Neuron (in vitro differentiated cells): ENCODE measurements at regions not wholly inside any gene's neighbourhood (a gene's known extent, or its start where the extent isn't known, plus 50 kb on each side); places are given as distances from the start of the nearest gene placed in this dataset.

ENCODE experiments used
- H2AFZ ChIP-seq: one replicate; pipeline ENCODE4 v1.6.1; 2013; ENCODE audit warnings: low read depth, mild to moderate bottlenecking, inconsistent platforms, low read length, moderate library complexity
- H3K27me3 ChIP-seq: one replicate; pipeline ENCODE4 v1.6.1; 2013; ENCODE audit warnings: low read length; ENCODE audit not compliant: insufficient read depth
- H3K36me3 ChIP-seq: one replicate; pipeline ENCODE4 v1.6.1; 2013; ENCODE audit warnings: low read length; ENCODE audit not compliant: insufficient read depth
- H3K4me1 ChIP-seq: one replicate; pipeline ENCODE4 v1.6.1; 2013; ENCODE audit warnings: low read length; ENCODE audit not compliant: insufficient read depth
- H3K4me3 ChIP-seq: 2 replicates; pipeline ENCODE4 v1.5.1; 2013; ENCODE audit warnings: mild to moderate bottlenecking, low read length, moderate library complexity
- H3K9me3 ChIP-seq: one replicate; pipeline ENCODE4 v1.6.1; 2013; ENCODE audit warnings: low read length

DNA sequence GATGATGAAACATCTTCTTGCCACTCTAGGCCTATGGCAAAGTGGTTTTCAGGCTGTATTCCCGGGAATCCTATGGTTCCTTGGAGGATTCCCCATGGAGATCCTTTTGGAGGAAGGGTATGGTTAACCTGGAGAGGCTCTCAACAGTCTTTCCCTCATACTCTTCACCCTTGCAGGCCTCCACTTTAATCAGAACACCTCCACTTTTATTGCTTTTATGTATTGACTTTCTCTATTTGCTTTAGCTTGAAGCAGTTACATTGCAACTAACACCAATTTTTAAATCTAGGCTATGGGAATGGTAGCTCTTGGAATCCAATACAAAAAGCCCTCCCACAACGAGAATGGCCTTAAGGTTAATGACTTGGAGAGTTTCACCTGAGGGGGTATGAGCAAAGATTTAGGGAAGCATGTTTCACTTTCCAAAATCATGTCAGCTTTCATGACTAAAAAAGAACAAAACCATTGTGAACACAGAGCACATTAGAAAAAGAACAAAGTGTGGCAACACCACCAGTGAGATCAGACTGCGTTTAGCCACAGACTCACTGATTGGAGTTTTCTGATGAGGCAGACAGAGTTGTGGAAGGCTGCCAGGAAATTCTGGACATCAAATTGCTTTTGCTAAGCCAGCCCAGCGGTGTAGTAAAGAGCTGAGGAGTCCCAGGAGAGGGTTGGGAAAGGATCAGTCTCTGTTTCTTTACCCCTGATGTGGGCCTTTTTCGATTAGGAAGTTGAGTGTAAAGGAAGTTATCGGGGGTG, 130.4 kb upstream of the BMPER start:
- Histone ChIP-seq H3K36me3 (no peaks in the 10 kb centered on the region), H3K27me3 (no peaks in the 10 kb centered on the region), H3K4me3 (no peak overlapping the region), H3K9me3 (no peaks in the 10 kb centered on the region), H2AFZ (no peak overlapping the region), H3K4me1 (no peaks in the 10 kb centered on the region)

DNA sequence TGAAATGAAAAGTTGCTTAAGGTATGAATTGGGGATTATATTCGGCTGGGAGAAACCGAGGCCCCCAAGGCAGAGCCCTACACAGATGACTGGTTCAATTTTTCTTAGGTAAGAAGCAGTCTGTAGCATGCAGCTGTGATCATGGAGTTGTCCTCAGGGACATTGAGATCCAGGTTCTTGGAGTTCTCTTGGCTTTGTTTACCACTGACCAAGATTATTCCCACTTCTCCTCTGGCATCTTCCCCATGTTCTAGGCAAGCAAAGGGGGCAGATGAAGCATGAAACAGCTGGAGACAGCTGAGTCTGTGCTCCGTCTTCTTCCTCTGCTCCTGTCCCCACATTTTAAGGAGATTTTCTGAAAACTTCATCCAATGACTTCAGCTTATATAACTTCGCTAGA, 129.5 kb upstream of the BMPER start:
- Histone ChIP-seq H2AFZ (no peak overlapping the region), H3K4me1 (no peaks in the 10 kb centered on the region), H3K27me3 (no peaks in the 10 kb centered on the region), H3K4me3 (no peak overlapping the region), H3K9me3 (no peaks in the 10 kb centered on the region), H3K36me3 (no peaks in the 10 kb centered on the region)

DNA sequence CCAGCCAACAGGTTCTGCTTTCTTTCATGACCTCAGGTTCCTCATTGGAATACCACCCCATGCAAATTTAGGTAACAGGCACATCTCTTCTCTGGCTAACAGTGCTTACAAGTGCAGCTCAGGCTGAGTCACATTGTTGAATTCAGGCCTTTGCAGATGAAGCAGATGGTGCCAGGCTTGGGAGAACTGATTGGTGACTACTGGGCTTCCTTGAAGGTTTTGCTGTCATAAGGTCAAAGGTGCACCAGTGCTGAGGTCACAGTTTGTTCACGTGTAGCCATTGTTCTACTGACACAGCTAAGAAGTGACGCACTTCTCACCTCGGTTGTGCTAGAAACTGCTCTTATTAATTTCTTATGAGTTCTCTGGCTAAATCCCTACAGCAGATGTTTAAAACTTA, 128.6 kb upstream of the BMPER start:
- H3K9me3 ChIP-seq: no peaks in the 10 kb centered on the region
- H2AFZ ChIP-seq: no peak overlapping the region
- H3K4me3 ChIP-seq: no peak overlapping the region
- no peaks in the 10 kb centered on the region for H3K4me1 ChIP-seq
- H3K36me3 ChIP-seq: no peaks in the 10 kb centered on the region
- H3K27me3 ChIP-seq: no peaks in the 10 kb centered on the region

DNA sequence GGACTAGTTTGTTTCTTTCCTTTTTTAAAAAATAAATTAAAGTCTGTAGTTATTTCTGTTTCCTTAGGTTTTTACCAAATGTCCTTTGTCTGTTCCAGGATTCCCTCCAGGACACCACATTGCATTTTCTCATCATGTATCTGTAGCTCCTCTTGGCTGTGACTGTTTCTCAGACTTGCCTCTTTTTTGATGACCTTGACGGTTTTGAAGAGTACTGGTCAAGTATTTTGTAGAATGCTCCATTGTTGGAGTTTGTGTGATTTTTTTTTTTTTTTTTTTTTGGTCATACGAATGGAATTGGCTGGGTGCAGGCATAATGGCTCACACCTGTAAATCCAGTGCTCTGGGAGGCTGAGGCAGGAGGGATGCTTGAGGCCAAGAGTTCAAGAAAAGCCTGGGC, 127.1 kb upstream of the BMPER start:
- no peaks in the 10 kb centered on the region for H3K27me3 ChIP-seq
- H2AFZ ChIP-seq: no peak overlapping the region
- H3K4me3 ChIP-seq: no peak overlapping the region
- no peaks in the 10 kb centered on the region for H3K9me3 ChIP-seq
- H3K4me1 ChIP-seq: no peaks in the 10 kb centered on the region
- H3K36me3 ChIP-seq: no peaks in the 10 kb centered on the region

DNA sequence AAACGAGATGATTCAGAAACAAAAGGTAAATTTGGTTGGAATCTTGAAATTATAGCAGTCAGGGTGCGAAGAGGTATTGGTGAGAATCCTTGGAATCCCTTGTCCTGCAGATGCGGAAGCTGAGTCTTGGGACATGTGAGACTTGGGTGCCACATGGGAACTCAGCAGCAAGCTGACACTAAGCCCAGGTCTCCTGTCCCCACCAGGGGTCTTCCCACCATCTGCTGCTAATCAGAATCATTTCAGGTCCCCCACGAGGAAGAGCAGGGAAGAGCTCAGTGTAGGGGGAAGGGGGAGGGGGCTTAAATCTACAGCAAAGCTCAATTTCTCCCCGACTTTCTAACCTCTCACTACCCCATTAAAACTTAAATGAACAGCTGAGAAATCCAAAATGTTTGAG, 126.1 kb upstream of the BMPER start:
- Histone ChIP-seq H3K36me3 (no peaks in the 10 kb centered on the region), H2AFZ (no peak overlapping the region), H3K4me3 (no peak overlapping the region), H3K9me3 (no peaks in the 10 kb centered on the region), H3K4me1 (no peaks in the 10 kb centered on the region), H3K27me3 (no peaks in the 10 kb centered on the region)

DNA sequence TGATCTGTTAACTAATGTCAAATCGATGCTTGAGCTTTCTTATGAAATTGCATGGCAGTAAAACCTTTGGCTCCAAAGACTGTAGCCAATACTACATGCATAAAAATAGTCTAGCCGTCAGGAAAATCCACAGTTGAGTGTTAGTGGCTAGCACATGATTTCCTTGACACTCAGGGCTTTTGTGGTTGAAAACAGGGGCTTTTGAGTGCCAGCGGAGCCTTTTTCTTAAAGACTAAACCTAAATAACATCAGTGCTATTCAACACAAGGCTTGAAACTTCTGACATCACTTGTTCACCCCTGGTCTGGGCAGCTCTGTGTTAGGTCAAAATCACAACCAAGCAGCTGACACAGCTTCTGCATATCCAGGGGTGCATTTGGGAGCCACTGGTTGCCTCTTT, 124.2 kb upstream of the BMPER start:
- H2AFZ ChIP-seq: no peak overlapping the region
- H3K4me1 ChIP-seq: no peaks in the 10 kb centered on the region
- no peaks in the 10 kb centered on the region for H3K9me3 ChIP-seq
- H3K4me3 ChIP-seq: no peak overlapping the region
- no peaks in the 10 kb centered on the region for H3K27me3 ChIP-seq
- H3K36me3 ChIP-seq: no peaks in the 10 kb centered on the region

DNA sequence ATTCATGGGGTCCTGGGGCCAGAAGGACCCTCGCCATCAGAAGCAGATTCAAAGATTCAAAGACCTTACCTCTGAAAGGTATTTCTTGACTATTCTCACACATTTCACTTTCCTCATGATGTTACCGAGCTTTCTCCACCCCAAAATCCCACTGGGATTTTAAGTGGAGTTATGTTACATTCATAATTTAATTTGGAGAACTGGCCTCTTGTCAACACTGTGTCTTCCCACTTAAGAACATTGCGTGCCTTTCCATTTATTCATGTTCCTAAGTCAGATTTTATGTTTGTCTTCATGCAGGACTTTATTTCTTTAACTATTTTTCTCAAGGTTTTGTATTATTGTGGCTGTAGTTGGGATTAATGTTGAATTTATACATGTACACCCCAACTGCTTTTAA, 123.5 kb upstream of the BMPER start:
- Histone ChIP-seq H3K4me1 (no peaks in the 10 kb centered on the region), H3K4me3 (no peak overlapping the region), H3K27me3 (no peaks in the 10 kb centered on the region), H2AFZ (no peak overlapping the region), H3K9me3 (no peaks in the 10 kb centered on the region), H3K36me3 (no peaks in the 10 kb centered on the region)

DNA sequence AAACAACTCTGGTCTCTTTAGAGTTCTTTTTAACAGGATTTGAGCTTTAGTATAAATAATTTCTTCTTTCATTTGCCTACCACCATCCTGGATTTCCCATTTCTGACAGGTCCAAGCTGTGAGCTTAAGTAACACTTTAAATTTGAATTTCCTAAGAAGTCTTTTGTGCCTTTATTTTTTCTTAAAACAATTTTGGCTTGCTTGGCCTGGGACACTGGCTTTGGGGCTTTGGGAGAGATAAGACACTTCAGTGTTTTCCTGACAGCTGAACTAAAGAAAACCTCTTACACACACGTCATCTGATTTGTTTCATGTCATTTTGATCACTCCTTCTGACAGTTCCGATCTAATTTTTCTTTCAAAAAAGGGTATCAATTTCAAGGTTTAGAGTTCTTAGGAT, 121.3 kb upstream of the BMPER start:
- Histone ChIP-seq H2AFZ (no peak overlapping the region), H3K27me3 (no peaks in the 10 kb centered on the region), H3K9me3 (no peaks in the 10 kb centered on the region), H3K4me1 (no peaks in the 10 kb centered on the region), H3K4me3 (no peak overlapping the region), H3K36me3 (no peaks in the 10 kb centered on the region)

DNA sequence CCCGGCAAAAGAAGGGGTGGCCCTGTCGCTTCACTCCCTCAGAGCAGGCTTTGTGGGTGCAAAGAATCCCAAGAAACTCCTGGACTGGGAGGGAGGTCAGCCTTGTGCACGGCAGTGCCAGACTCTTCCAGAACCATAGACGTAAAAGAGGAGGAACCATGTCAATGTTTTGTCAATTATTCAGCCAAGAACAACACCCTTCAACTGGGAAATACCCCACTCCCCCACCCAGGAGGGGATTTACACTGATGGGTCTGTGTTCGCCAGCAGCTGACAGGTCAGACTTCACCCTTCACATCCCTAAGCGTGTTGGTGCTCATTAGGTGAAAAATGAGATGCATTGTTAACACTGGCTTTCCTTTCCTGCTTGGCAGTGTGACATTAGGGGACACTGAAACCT, 116.8 kb upstream of the BMPER start:
- H3K36me3 ChIP-seq: no peaks in the 10 kb centered on the region
- H3K27me3 ChIP-seq: no peaks in the 10 kb centered on the region
- no peak overlapping the region for H2AFZ ChIP-seq
- H3K4me3 ChIP-seq: no peak overlapping the region
- H3K9me3 ChIP-seq: no peaks in the 10 kb centered on the region
- H3K4me1 ChIP-seq: no peaks in the 10 kb centered on the region

DNA sequence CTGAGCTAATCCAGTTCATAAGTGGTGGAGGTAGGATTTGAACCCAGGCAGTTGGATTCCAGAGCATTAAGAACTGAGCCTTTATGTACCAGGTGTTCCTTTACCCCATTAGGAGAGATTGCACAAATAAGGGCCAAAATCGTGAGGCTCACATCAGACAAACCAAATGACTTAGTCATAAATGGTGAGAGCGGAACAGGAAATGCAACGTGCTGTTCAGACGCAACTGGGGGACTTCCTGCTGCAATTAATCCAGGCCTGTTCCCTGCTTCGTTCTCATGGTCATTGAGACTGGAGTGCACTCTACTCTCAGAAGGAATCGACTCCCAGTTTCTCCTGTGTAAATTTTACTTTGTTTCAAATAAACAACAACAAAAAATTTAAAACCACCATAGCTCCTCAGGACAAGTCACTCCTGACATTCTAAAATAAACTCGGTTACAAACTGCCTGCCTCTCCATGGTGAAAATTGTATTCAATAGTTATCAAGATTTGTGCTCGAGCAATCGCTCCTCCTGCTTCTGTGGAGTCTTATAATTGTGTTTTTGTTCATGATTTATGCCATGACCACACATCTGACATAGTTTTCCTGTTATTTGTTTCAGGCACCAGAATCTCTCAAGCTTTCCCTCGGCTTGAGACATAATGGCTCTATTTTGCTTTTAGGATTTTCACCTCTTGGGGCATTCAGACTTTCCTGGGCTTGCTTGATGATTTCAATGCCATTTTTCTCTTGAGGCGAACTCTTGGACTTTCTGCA, 115.3 kb upstream of the BMPER start:
- Histone ChIP-seq H3K9me3 (no peaks in the 10 kb centered on the region), H3K36me3 (no peaks in the 10 kb centered on the region), H3K27me3 (no peaks in the 10 kb centered on the region), H3K4me3 (no peak overlapping the region), H3K4me1 (no peaks in the 10 kb centered on the region), H2AFZ (no peak overlapping the region)

DNA sequence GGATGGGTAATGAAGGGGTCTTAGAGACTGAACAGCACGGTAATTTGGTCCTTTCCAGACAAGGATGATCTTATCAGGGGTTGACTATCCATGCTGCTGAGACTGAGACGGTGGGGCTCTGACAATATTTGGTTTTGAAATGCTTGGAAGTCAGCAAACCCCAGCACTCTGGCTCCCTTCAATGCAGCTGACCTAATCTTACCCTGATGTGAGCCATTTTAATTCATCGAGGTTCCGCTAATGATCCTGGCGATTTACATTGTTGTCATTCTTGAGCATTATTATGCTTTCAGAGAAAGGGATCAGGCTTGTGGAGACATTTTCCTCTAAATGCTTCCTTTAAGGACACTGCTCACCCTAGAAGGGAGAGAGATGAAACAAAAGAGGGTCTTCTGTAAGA, 114.6 kb upstream of the BMPER start:
- H3K4me3 ChIP-seq: no peak overlapping the region
- H3K27me3 ChIP-seq: no peaks in the 10 kb centered on the region
- H2AFZ ChIP-seq: no peak overlapping the region
- H3K9me3 ChIP-seq: no peaks in the 10 kb centered on the region
- no peaks in the 10 kb centered on the region for H3K36me3 ChIP-seq
- H3K4me1 ChIP-seq: no peaks in the 10 kb centered on the region

DNA sequence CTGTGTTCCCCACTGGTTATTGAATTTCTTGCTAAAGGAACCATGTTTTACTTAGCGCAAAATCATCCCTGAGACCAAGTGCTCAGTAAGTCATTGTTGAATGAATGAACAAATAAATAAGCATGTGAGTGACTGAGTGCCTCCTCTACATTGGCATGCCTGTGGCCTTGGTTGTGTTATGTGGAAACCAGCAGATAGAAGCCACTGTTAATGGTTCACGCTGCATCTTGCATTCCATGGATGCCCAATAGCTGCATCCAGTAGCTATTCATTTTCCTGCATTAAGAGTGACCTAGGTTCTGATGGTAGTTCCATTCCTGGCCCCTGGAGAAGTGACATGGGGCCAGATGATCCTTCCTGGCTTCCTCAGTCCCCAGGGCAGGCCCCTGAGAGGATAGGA, 113.3 kb upstream of the BMPER start:
- H3K4me1 ChIP-seq: no peaks in the 10 kb centered on the region
- no peaks in the 10 kb centered on the region for H3K9me3 ChIP-seq
- H3K4me3 ChIP-seq: no peak overlapping the region
- H3K36me3 ChIP-seq: no peaks in the 10 kb centered on the region
- H3K27me3 ChIP-seq: no peaks in the 10 kb centered on the region
- H2AFZ ChIP-seq: no peak overlapping the region

DNA sequence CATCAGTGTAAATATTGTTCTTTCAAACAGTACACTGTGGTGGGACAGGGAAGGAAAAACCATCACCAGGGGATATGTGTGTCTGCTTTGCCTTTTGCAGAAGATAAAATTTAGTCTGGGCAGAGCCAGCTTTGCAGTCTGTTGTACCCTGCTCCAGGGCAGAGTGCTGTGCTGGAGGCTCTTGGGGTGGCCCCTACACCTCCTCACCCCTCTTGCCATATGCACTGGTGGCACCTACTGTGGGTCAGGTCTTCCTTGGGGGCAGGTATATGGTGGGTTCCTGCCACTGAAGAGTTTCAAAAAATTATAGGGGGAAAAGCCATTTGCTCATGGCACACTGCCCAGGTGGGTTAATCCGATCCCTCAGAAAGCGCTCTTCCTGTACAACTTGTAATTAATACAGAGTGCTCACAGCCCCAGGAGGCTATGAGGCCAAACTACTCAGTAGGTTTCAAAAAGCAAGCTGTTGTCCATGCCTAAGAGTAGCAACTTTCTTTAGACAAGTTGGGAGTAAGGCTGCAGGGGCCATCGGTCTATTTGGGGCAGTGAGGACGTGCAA, 112.7 kb upstream of the BMPER start:
- Histone ChIP-seq H3K36me3 (no peaks in the 10 kb centered on the region), H3K4me3 (no peak overlapping the region), H2AFZ (no peak overlapping the region), H3K27me3 (no peaks in the 10 kb centered on the region), H3K9me3 (no peaks in the 10 kb centered on the region), H3K4me1 (no peaks in the 10 kb centered on the region)
